Karpas-422 (cell line): ENCODE measurements at regions not wholly inside any gene's neighbourhood (a gene's known extent, or its start where the extent isn't known, plus 50 kb on each side); places are given as distances from the start of the nearest gene placed in this dataset.
"Not testable (repeated sequence)": the region's sequence is repeated elsewhere in the genome, so short reads cannot be mapped to it uniquely, and the experiment has no call there.

Experiments
- DNase-seq: peaks from one replicate; pipeline ENCODE4 v3.0.0-alpha.2; 2015
- H2AFZ ChIP-seq: fragments of 200-600 bp; sonication (generic); 2 replicates; pipeline ENCODE4 v1.6.1; 2014; ENCODE audit warnings: antibody characterized with exemption, low read length, mixed read lengths
- H3K27ac ChIP-seq: fragments of 200-600 bp; sonication (generic); 2 replicates; pipeline ENCODE4 v1.5.1; 2014; ENCODE audit warnings: mild to moderate bottlenecking, low read length, moderate library complexity
- H3K27me3 ChIP-seq: fragments of 200-600 bp; sonication (generic); 2 replicates; pipeline ENCODE4 v1.6.1; 2014; ENCODE audit warnings: low read length, mixed read lengths
- H3K36me3 ChIP-seq: fragments of 200-600 bp; sonication (generic); 2 replicates; pipeline ENCODE4 v1.6.1; 2014; ENCODE audit warnings: low read length, mixed read lengths; ENCODE audit not compliant: insufficient read depth
- H3K4me1 ChIP-seq: fragments of 200-600 bp; sonication (generic); 2 replicates; pipeline ENCODE4 v1.6.1; 2014; ENCODE audit warnings: mild to moderate bottlenecking, low read length, mixed read lengths
- H3K4me2 ChIP-seq: fragments of 200-600 bp; sonication (generic); 2 replicates; pipeline ENCODE4 v1.6.1; 2014; ENCODE audit warnings: low read length, low read depth, mild to moderate bottlenecking; ENCODE audit not compliant: poor library complexity, severe bottlenecking
- H3K4me3 ChIP-seq: fragments of 200-600 bp; sonication (generic); 2 replicates; pipeline ENCODE4 v1.5.1; 2014; ENCODE audit warnings: mild to moderate bottlenecking, antibody characterized with exemption, low read length, mixed read lengths
- H3K79me2 ChIP-seq: fragments of 200-600 bp; sonication (generic); 2 replicates; pipeline ENCODE4 v1.6.1; 2014; ENCODE audit warnings: mild to moderate bottlenecking, low read length, mixed read lengths
- H3K9ac ChIP-seq: fragments of 200-600 bp; sonication (generic); 2 replicates; pipeline ENCODE4 v1.6.0; 2014; ENCODE audit warnings: low read length
- H3K9me2 ChIP-seq: fragments of 200-600 bp; sonication (generic), shearing (Covaris generic); replicated peaks from 2 replicates; pipeline ENCODE4 v1.6.0; 2014; ENCODE audit warnings: mild to moderate bottlenecking, low read length, moderate library complexity; ENCODE audit not compliant: insufficient read depth
- H3K9me3 ChIP-seq: fragments of 300-700, 200-600 bp; sonication (generic); 2 replicates; pipeline ENCODE4 v1.6.1; 2014; ENCODE audit warnings: low read length, mixed read lengths
- H4K20me1 ChIP-seq: fragments of 200-600 bp; sonication (generic); 2 replicates; pipeline ENCODE4 v1.6.1; 2014; ENCODE audit warnings: mild to moderate bottlenecking, antibody characterized with exemption, low read length, low read depth; ENCODE audit not compliant: insufficient read depth

- Histone ChIP-seq H3K36me3 (no peaks in the 10 kb centered on the region), H3K79me2 (no peaks in the 10 kb centered on the region), H3K27me3 (no peaks in the 10 kb centered on the region), H3K4me2 (no peak overlapping the region), H3K4me3 (no peak overlapping the region), H3K9ac (no peak overlapping the region), H3K27ac (no peak overlapping the region), H4K20me1 (no peaks in the 10 kb centered on the region), H3K9me2 (no peaks in the 10 kb centered on the region), H3K4me1 (no peaks in the 10 kb centered on the region), H3K9me3 (no peaks in the 10 kb centered on the region), H2AFZ (no peak overlapping the region)
- DNase-seq, result no peak
Measured at GRCh38 chr16:79885320-79885719, 284.8 kb upstream of the MAF start.

- Histone ChIP-seq H3K27ac (no peak overlapping the region), H3K36me3 (no peaks in the 10 kb centered on the region), H4K20me1 (no peaks in the 10 kb centered on the region), H3K4me1 (no peaks in the 10 kb centered on the region), H3K9me3 (no peaks in the 10 kb centered on the region), H3K9ac (no peak overlapping the region), H3K4me3 (no peak overlapping the region), H3K4me2 (no peak overlapping the region), H2AFZ (no peak overlapping the region), H3K9me2 (no peaks in the 10 kb centered on the region), H3K79me2 (no peaks in the 10 kb centered on the region), H3K27me3 (no peaks in the 10 kb centered on the region)
- no peak for DNase-seq
Measured at GRCh38 chr16:79883494-79883893, 283.0 kb upstream of the MAF start.

- Histone ChIP-seq H3K27me3 (no peaks in the 10 kb centered on the region), H3K4me1 (no peaks in the 10 kb centered on the region), H3K36me3 (no peaks in the 10 kb centered on the region), H3K4me3 (no peak overlapping the region), H2AFZ (no peak overlapping the region), H4K20me1 (no peaks in the 10 kb centered on the region), H3K27ac (no peak overlapping the region), H3K9me2 (no peaks in the 10 kb centered on the region), H3K9me3 (no peaks in the 10 kb centered on the region), H3K79me2 (no peaks in the 10 kb centered on the region), H3K4me2 (no peak overlapping the region), H3K9ac (no peak overlapping the region)
- no peak for DNase-seq
Measured at GRCh38 chr16:79882340-79883005, 281.9 kb upstream of the MAF start.

GRCh38 chr16:79881107-79881506 lies 280.6 kb upstream of the MAF start:
- not testable (repeated sequence) for H3K4me3 ChIP-seq, H4K20me1 ChIP-seq, H3K36me3 ChIP-seq, H2AFZ ChIP-seq, H3K79me2 ChIP-seq, DNase-seq, H3K9me2 ChIP-seq, H3K9me3 ChIP-seq, H3K9ac ChIP-seq, H3K27ac ChIP-seq, H3K4me1 ChIP-seq, H3K4me2 ChIP-seq, H3K27me3 ChIP-seq

- H3K27ac ChIP-seq, result no peak overlapping the region
- H3K4me2 ChIP-seq, result no peak overlapping the region
- H3K9ac ChIP-seq, result no peak overlapping the region
- no peaks in the 10 kb centered on the region for H3K9me2 ChIP-seq
- no peaks in the 10 kb centered on the region for H3K9me3 ChIP-seq
- no peak overlapping the region for H2AFZ ChIP-seq
- H3K27me3 ChIP-seq, result no peaks in the 10 kb centered on the region
- H3K4me1 ChIP-seq, result 0 out of 2 replicates have a peak, but pooled peaks cover 3% of the 10 kb centered on the region
- no peaks in the 10 kb centered on the region for H3K79me2 ChIP-seq
- H4K20me1 ChIP-seq, result no peaks in the 10 kb centered on the region
- H3K36me3 ChIP-seq, result no peaks in the 10 kb centered on the region
- H3K4me3 ChIP-seq, result no peak overlapping the region
- DNase-seq, result no peak
Measured at GRCh38 chr16:79876332-79876730, 275.8 kb upstream of the MAF start.

GRCh38 chr16:79874391-79874790 lies 273.9 kb upstream of the MAF start:
- Histone ChIP-seq H3K4me3 (no peak overlapping the region), H4K20me1 (no peaks in the 10 kb centered on the region), H3K9me3 (no peaks in the 10 kb centered on the region), H3K4me2 (no peak overlapping the region), H3K36me3 (no peaks in the 10 kb centered on the region), H3K79me2 (no peaks in the 10 kb centered on the region), H2AFZ (no peak overlapping the region), H3K4me1 (0 out of 2 replicates have a peak, but pooled peaks cover 3% of the 10 kb centered on the region), H3K27ac (no peak overlapping the region), H3K9me2 (no peaks in the 10 kb centered on the region), H3K27me3 (no peaks in the 10 kb centered on the region), H3K9ac (no peak overlapping the region)
- no peak for DNase-seq

- Histone ChIP-seq H3K4me3 (no peak overlapping the region), H3K36me3 (no peaks in the 10 kb centered on the region), H2AFZ (no peak overlapping the region), H3K4me2 (no peak overlapping the region), H3K27me3 (no peaks in the 10 kb centered on the region), H4K20me1 (no peaks in the 10 kb centered on the region), H3K4me1 (0 out of 2 replicates have a peak, but pooled peaks cover 3% of the 10 kb centered on the region), H3K9me2 (no peaks in the 10 kb centered on the region), H3K9ac (no peak overlapping the region), H3K9me3 (no peaks in the 10 kb centered on the region), H3K27ac (no peak overlapping the region), H3K79me2 (no peaks in the 10 kb centered on the region)
- DNase-seq, result no peak
Measured at GRCh38 chr16:79873825-79874224, 273.3 kb upstream of the MAF start.

GRCh38 chr16:79871906-79872305 lies 271.4 kb upstream of the MAF start:
- no peaks in the 10 kb centered on the region for H4K20me1 ChIP-seq
- no peak overlapping the region for H3K4me2 ChIP-seq
- no peak overlapping the region for H3K9ac ChIP-seq
- no peak overlapping the region for H3K27ac ChIP-seq
- 0 out of 2 replicates have a peak, but pooled peaks cover 3% of the 10 kb centered on the region for H3K4me1 ChIP-seq
- no peak for DNase-seq
- no peaks in the 10 kb centered on the region for H3K79me2 ChIP-seq
- H2AFZ ChIP-seq, result no peak overlapping the region
- H3K9me3 ChIP-seq, result no peaks in the 10 kb centered on the region
- H3K9me2 ChIP-seq, result no peaks in the 10 kb centered on the region
- H3K27me3 ChIP-seq, result no peaks in the 10 kb centered on the region
- H3K4me3 ChIP-seq, result no peak overlapping the region
- H3K36me3 ChIP-seq, result no peaks in the 10 kb centered on the region
